ENCODE measurements at regions not wholly inside any gene's neighbourhood (a gene's known extent, or its start where the extent isn't known, plus 50 kb on each side); places are given as distances from the start of the nearest gene placed in this dataset.

DNA sequence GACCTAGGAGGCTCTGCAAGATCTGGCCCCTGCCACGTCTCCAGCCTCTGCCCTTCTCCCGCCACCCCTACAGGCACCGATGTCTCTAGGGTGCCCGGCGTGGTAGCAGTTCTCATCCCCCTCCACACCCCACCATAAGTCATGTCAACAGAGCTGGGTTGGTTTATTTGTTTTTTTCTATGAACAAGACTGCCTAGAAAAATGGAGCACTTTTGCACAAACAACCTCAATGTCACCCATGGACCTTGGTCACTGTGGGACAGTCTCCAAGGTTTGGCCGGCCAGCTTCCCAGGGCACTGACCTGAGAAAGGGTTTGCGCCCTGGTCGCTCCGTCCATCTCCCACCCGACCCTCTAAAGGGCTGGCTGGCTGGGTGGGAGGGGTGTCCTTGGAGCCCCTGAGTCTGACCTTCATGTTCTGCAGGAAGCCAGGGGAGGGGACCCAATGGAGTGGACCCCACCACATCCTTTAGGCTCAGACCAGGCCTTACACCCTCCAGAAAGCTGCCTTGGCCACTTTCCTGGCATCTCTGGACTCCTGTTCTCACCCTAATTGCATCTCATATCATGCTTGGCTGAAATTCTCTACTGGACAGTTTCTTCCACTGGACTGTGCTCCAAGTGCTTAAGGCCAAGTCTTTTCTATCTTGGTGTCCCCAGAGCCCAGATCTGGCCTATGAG lies 104.8 kb upstream of the PTPN1 start:
- no peaks in the 10 kb centered on the region for H3K9me3 ChIP-seq
- no peak for DNase-seq (ENCODE audit: low spot score in 2 of 2)
- no peak for TF ChIP-seq POLR2AphosphoS5 (IDR thresholded peaks at IDR 0.05)
- TF ChIP-seq POLR2A (IDR thresholded peaks at IDR 0.05), result no peak
- TF ChIP-seq CTCF (IDR thresholded peaks at IDR 0.05), result no peak
- H3K4me1 ChIP-seq, result no peaks in the 10 kb centered on the region
- intact Hi-C loops (cut with DNase I; ENCODE audit: low total_unique reads), result no loop called here
- no peak overlapping the region for H3K4me3 ChIP-seq
- H3K27me3 ChIP-seq, result no peaks in the 10 kb centered on the region
- H3K36me3 ChIP-seq, result no peaks in the 10 kb centered on the region
- H3K27ac ChIP-seq, result peak overlapping the region in 1 of 2 donors; percentile 14

DNA sequence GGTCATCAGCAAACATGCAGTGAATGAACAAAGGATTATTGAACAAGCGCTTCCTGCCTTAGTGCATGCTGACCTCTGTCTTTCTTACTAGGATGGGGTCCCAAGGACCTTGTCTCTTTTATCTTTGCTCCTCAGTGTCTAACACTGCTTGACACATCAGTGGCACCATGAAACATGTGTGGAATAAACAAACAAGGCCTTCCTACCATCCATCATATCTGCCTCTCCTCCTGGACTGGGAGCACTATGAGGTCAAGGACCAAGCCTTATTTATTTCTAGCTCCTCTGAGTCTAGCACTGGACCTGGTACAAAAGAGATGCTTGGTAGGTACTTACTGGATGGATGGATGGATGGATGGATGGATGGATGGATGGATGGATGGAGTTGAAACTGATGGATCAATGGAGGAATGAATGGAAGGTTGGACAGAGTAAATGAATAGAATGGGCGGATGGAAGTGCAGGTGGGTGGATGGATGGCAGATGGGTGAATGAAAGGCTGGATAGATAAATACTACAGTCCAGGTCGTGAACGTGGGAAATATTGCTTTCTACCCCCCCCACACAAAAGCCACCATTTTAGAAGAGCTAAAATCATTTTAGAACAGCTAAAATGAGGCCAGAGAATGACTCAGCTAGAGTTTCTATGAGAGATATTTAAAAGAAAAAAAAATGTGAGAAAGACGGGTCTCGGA lies 104.1 kb upstream of the PTPN1 start:
- TF ChIP-seq POLR2A (IDR thresholded peaks at IDR 0.05) (no peak), POLR2AphosphoS5 (IDR thresholded peaks at IDR 0.05) (no peak), CTCF (IDR thresholded peaks at IDR 0.05) (no peak)

DNA sequence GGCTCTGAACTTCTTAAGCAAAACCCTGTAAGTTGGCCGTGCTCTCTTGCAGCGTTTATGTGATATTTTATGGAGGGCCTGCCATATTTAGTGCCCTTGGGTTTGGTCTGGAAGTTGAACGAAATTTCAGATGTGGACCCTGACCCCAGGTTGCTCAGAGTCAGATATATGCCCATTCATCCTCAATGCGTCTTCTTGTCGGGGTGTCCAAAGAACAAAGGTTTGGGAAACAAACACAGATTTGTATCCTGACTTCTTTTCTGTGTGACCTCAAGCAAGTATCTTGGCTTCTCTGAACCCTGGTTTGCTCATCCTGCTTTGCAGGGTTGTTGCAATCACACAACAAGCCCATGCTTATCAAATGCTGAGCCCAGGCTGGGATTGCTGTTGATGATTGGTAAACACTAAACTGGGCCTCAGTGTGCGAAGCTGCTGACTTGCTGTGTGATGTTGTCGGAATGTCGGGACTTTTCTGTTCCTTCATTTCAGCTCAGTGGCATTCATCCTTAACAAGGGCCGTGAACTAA lies 103.5 kb upstream of the PTPN1 start:
- H3K27me3 ChIP-seq, result no peaks in the 10 kb centered on the region
- no peaks in the 10 kb centered on the region for H3K36me3 ChIP-seq
- no peak for TF ChIP-seq POLR2AphosphoS5 (IDR thresholded peaks at IDR 0.05)
- no peak for TF ChIP-seq POLR2A (IDR thresholded peaks at IDR 0.05)
- no peak for TF ChIP-seq CTCF (IDR thresholded peaks at IDR 0.05)
- H3K9me3 ChIP-seq, result no peaks in the 10 kb centered on the region
- no peaks in the 10 kb centered on the region for H3K4me1 ChIP-seq
- intact Hi-C loops (cut with DNase I; ENCODE audit: low total_unique reads), result no loop called here
- H3K27ac ChIP-seq, result no peak overlapping the region
- H3K4me3 ChIP-seq, result no peak overlapping the region
- no peak for DNase-seq (ENCODE audit: low spot score in 2 of 2)

More for the DNA sequence above, 104.1 kb upstream of the PTPN1 start:
- Histone ChIP-seq H3K36me3 (no peaks in the 10 kb centered on the region), H3K4me3 (no peak overlapping the region), H3K9me3 (no peaks in the 10 kb centered on the region), H3K4me1 (no peaks in the 10 kb centered on the region), H3K27ac (no peak overlapping the region), H3K27me3 (no peaks in the 10 kb centered on the region)
- DNase-seq (ENCODE audit: low spot score in 2 of 2), result no peak
- intact Hi-C loops (cut with DNase I; ENCODE audit: low total_unique reads), result no loop called here

GRCh38 chr20:50408526-50409364 lies 101.4 kb upstream of the PTPN1 start:
- DNase-seq (ENCODE audit: low spot score in 2 of 2), result no peak
- no peaks in the 10 kb centered on the region for H3K9me3 ChIP-seq
- no peaks in the 10 kb centered on the region for H3K27me3 ChIP-seq
- peak overlapping the region; percentile 76 for H3K27ac ChIP-seq
- no peak for TF ChIP-seq POLR2AphosphoS5 (IDR thresholded peaks at IDR 0.05)
- no peak for TF ChIP-seq POLR2A (IDR thresholded peaks at IDR 0.05)
- TF ChIP-seq CTCF (IDR thresholded peaks at IDR 0.05), result no peak
- no peaks in the 10 kb centered on the region for H3K4me1 ChIP-seq
- intact Hi-C loops (cut with DNase I; ENCODE audit: low total_unique reads), result no loop called here
- H3K4me3 ChIP-seq, result no peak overlapping the region
- H3K36me3 ChIP-seq, result no peaks in the 10 kb centered on the region

Measured in breast epithelium (tissue), 4 donors.